ENCODE measurements at regions not wholly inside any gene's neighbourhood (a gene's known extent, or its start where the extent isn't known, plus 50 kb on each side); places are given as distances from the start of the nearest gene placed in this dataset.
"Not testable (repeated sequence)": the region's sequence is repeated elsewhere in the genome, so short reads cannot be mapped to it uniquely, and the experiment has no call there.

GRCh38 chr1:101124405-101124804, 98.8 kb upstream of the DPH5 start:
- intact Hi-C loops (cut with micrococcal nuclease; ENCODE audit: unreplicated experiment) = loop anchor here (5.0 to 10.0 kb wide), 2 partner anchors 52 to 210 kb away; no protein-coding TSS in a partner anchor
- no peak overlapping the region for H3K27ac ChIP-seq (ENCODE audit: low read depth, low read length, poor library complexity, severe bottlenecking)
- H3K4me1 ChIP-seq (ENCODE audit: insufficient read depth, low read length, poor library complexity, severe bottlenecking) = peaks cover 34% of the 10 kb centered on the region
- H3K79me2 ChIP-seq (ENCODE audit: insufficient read depth, low read depth, low read length) = no peaks in the 10 kb centered on the region
- H2AFZ ChIP-seq (ENCODE audit: low read length) = no peak overlapping the region
- TF ChIP-seq EZH2phosphoT487 (IDR thresholded peaks at IDR 0.05; ENCODE audit: borderline replicate concordance, low read depth, low read length) (no peak), CTCF (conservative IDR thresholded peaks at IDR 0.05; ENCODE audit: low read length) (no peak)
- ChIA-PET POLR2A (no interaction called here), CTCF (ENCODE audit: unreplicated experiment) (no interaction called here)
- no peaks in the 10 kb centered on the region for H3K36me3 ChIP-seq (ENCODE audit: insufficient read depth, low read length)
- H3K4me2 ChIP-seq (ENCODE audit: low read length) = no peak overlapping the region
- no TSS peak for BruUV-seq (replicated peaks)
- H4K20me1 ChIP-seq (ENCODE audit: insufficient read depth, low read length) = no peaks in the 10 kb centered on the region
- no peaks in the 10 kb centered on the region for H3K9me3 ChIP-seq (ENCODE audit: low read length)
- no peak overlapping the region for H3K4me3 ChIP-seq (ENCODE audit: low read depth, low read length, poor library complexity, severe bottlenecking)
- DNase-seq (ENCODE audit: low spot score) = no peak
- H3K9me2 ChIP-seq (ENCODE audit: insufficient read depth, low read length) = no peaks in the 10 kb centered on the region

- DNase-seq (ENCODE audit: low spot score); H3K27ac ChIP-seq (ENCODE audit: low read depth, low read length, poor library complexity, severe bottlenecking); H3K9me3 ChIP-seq (ENCODE audit: low read length); H3K36me3 ChIP-seq (ENCODE audit: insufficient read depth, low read length); CTCF ChIA-PET (ENCODE audit: unreplicated experiment); H3K79me2 ChIP-seq (ENCODE audit: insufficient read depth, low read depth, low read length); H3K4me2 ChIP-seq (ENCODE audit: low read length); H4K20me1 ChIP-seq (ENCODE audit: insufficient read depth, low read length); H3K9me2 ChIP-seq (ENCODE audit: insufficient read depth, low read length); BruUV-seq (replicated peaks); H2AFZ ChIP-seq (ENCODE audit: low read length); H3K4me3 ChIP-seq (ENCODE audit: low read depth, low read length, poor library complexity, severe bottlenecking): not testable (repeated sequence)
- H3K4me1 ChIP-seq (ENCODE audit: insufficient read depth, low read length, poor library complexity, severe bottlenecking) = peaks cover 29% of the 10 kb centered on the region
- intact Hi-C loops (cut with micrococcal nuclease; ENCODE audit: unreplicated experiment) = loop anchor here (5.0 to 10.0 kb wide), 2 partner anchors 52 to 209 kb away; no protein-coding TSS in a partner anchor
- POLR2A ChIA-PET = interaction anchor here (0.6 to 1.0 kb wide), 2 partner anchors 41 to 186 kb away, joined by 4 to 5 read pairs; no protein-coding TSS in a partner anchor
Observed at GRCh38 chr1:101123904-101124303, 98.3 kb upstream of the DPH5 start.

GRCh38 chr1:101122452-101123166, 97.0 kb upstream of the DPH5 start:
- Histone ChIP-seq H3K4me3 (ENCODE audit: low read depth, low read length, poor library complexity, severe bottlenecking) (no peak overlapping the region), H3K27ac (ENCODE audit: low read depth, low read length, poor library complexity, severe bottlenecking) (no peak overlapping the region), H3K9me2 (ENCODE audit: insufficient read depth, low read length) (no peaks in the 10 kb centered on the region), H2AFZ (ENCODE audit: low read length) (peak overlapping the region; percentile 30; the same call in 1 of the 2 replicates), H3K36me3 (ENCODE audit: insufficient read depth, low read length) (no peaks in the 10 kb centered on the region), H3K9me3 (ENCODE audit: low read length) (no peaks in the 10 kb centered on the region), H3K4me2 (ENCODE audit: low read length) (peak overlapping the region; percentile 1; the same call in 1 of the 2 replicates), H3K79me2 (ENCODE audit: insufficient read depth, low read depth, low read length) (no peaks in the 10 kb centered on the region), H3K4me1 (ENCODE audit: insufficient read depth, low read length, poor library complexity, severe bottlenecking) (peaks cover 17% of the 10 kb centered on the region), H4K20me1 (ENCODE audit: insufficient read depth, low read length) (no peaks in the 10 kb centered on the region)
- DNase-seq (ENCODE audit: low spot score) = no peak
- ChIA-PET POLR2A (interaction anchor here (0.7 to 1.1 kb wide), 3 partner anchors 109 to 145 kb away, joined by 3 to 4 read pairs (median 3); no protein-coding TSS in a partner anchor), CTCF (ENCODE audit: unreplicated experiment) (no interaction called here)
- no TSS peak for BruUV-seq (replicated peaks)
- intact Hi-C loops (cut with micrococcal nuclease; ENCODE audit: unreplicated experiment) = loop anchor here (5.0 to 10.0 kb wide), 2 partner anchors 50 to 208 kb away; no protein-coding TSS in a partner anchor
- TF ChIP-seq EZH2phosphoT487 (IDR thresholded peaks at IDR 0.05; ENCODE audit: borderline replicate concordance, low read depth, low read length) (no peak), CTCF (conservative IDR thresholded peaks at IDR 0.05; ENCODE audit: low read length) (no peak)
